ENCODE measurements at regions not wholly inside any gene's neighbourhood (a gene's known extent, or its start where the extent isn't known, plus 50 kb on each side); places are given as distances from the start of the nearest gene placed in this dataset.

DNA sequence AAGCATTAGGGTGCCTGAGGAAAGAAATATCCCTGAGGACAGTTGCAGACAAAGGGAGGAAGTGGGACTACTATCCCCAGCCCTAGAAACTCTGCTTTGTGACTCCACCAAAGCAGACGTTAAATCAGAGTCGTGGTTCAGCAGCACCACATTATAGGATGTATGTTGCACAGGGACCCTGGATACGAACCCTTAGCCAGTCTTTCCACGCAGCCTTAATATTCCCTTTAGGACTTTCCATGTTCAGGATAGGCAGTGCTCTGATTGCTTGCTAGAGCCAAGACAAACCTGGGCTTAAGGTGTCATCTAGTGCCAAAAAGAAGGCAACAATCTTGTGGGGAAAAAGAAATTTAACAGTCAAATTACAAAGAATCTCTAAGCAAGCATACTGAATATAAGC is 62.6 kb downstream of the MAD2L1 start (continued):
- TF ChIP-seq YY2 (tag by site-specific recombination; IDR thresholded peaks at IDR 0.05) (no peak), ZNF140 (tag by site-specific recombination; IDR thresholded peaks at IDR 0.05) (no peak), ZNF558 (tag by site-specific recombination; IDR thresholded peaks at IDR 0.05) (no peak), ZNF391 (tag by site-specific recombination; IDR thresholded peaks at IDR 0.05; ENCODE audit: borderline replicate concordance, low read depth) (no peak), GLI4 (tag by site-specific recombination; IDR thresholded peaks at IDR 0.05) (no peak), ZNF670 (tag by site-specific recombination; IDR thresholded peaks at IDR 0.05; ENCODE audit: low read depth) (no peak), ZNF610 (tag by site-specific recombination; IDR thresholded peaks at IDR 0.05; ENCODE audit: borderline replicate concordance) (no peak), IKZF3 (tag by site-specific recombination; IDR thresholded peaks at IDR 0.05) (no peak)
- TF ChIP-seq, protein P1, sequence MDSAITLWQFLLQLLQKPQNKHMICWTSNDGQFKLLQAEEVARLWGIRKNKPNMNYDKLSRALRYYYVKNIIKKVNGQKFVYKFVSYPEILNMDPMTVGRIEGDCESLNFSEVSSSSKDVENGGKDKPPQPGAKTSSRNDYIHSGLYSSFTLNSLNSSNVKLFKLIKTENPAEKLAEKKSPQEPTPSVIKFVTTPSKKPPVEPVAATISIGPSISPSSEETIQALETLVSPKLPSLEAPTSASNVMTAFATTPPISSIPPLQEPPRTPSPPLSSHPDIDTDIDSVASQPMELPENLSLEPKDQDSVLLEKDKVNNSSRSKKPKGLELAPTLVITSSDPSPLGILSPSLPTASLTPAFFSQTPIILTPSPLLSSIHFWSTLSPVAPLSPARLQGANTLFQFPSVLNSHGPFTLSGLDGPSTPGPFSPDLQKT (IDR thresholded peaks at IDR 0.05; ENCODE audit: borderline replicate concordance, low read depth, low read length): no peak
- TF ChIP-seq, protein P2, sequence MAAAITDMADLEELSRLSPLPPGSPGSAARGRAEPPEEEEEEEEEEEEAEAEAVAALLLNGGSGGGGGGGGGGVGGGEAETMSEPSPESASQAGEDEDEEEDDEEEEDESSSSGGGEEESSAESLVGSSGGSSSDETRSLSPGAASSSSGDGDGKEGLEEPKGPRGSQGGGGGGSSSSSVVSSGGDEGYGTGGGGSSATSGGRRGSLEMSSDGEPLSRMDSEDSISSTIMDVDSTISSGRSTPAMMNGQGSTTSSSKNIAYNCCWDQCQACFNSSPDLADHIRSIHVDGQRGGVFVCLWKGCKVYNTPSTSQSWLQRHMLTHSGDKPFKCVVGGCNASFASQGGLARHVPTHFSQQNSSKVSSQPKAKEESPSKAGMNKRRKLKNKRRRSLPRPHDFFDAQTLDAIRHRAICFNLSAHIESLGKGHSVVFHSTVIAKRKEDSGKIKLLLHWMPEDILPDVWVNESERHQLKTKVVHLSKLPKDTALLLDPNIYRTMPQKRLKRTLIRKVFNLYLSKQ (tag by site-specific recombination; IDR thresholded peaks at IDR 0.05; ENCODE audit: borderline replicate concordance): no peak
- TF ChIP-seq, protein P3, sequence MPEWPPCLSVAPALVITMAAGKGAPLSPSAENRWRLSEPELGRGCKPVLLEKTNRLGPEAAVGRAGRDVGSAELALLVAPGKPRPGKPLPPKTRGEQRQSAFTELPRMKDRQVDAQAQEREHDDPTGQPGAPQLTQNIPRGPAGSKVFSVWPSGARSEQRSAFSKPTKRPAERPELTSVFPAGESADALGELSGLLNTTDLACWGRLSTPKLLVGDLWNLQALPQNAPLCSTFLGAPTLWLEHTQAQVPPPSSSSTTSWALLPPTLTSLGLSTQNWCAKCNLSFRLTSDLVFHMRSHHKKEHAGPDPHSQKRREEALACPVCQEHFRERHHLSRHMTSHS (tag by site-specific recombination; IDR thresholded peaks at IDR 0.05): no peak

DNA sequence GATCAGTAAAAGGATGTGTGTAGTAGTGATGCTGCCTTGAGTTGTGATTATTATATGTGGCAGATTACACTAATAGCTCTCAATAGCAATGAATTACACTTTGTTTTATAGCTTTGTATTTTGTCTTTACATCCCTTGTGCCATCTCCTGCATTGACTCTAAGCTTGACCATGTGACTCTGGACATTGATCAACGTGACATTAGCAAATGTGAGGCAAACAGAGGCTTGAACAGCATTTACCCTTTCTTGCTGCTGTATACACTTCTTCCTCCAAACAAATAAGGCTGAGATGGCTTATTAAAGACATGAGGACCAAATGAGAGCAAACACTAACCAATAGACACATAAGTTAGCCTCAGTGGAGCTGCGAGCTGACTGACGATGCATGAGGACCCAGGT is 63.5 kb downstream of the MAD2L1 start:
- ChIA-PET POLR2A (interaction anchor here (0.5 kb wide), 1 partner anchor 13 kb away, joined by 4 read pairs; no protein-coding TSS in a partner anchor), CTCF (no interaction called here)
- Histone ChIP-seq H3K4me3 (ENCODE audit: low read depth, low read length) (no peak overlapping the region), H3K27ac (ENCODE audit: extremely low read depth, low read depth, low read length) (no peak overlapping the region), H3K4me1 (ENCODE audit: control insufficient read depth, insufficient read depth, low read length) (no peaks in the 10 kb centered on the region), H3K36me3 (ENCODE audit: control insufficient read depth in 2 of 2, insufficient read depth in 1 of 2, low read length in 2 of 2) (no peaks in the 10 kb centered on the region), H3K9me3 (ENCODE audit: control insufficient read depth, insufficient read depth, low read depth, low read length) (no peaks in the 10 kb centered on the region)
- TF ChIP-seq, protein P4, sequence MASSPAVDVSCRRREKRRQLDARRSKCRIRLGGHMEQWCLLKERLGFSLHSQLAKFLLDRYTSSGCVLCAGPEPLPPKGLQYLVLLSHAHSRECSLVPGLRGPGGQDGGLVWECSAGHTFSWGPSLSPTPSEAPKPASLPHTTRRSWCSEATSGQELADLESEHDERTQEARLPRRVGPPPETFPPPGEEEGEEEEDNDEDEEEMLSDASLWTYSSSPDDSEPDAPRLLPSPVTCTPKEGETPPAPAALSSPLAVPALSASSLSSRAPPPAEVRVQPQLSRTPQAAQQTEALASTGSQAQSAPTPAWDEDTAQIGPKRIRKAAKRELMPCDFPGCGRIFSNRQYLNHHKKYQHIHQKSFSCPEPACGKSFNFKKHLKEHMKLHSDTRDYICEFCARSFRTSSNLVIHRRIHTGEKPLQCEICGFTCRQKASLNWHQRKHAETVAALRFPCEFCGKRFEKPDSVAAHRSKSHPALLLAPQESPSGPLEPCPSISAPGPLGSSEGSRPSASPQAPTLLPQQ (tag by site-specific recombination; IDR thresholded peaks at IDR 0.05): no peak
- TF ChIP-seq, protein P5, sequence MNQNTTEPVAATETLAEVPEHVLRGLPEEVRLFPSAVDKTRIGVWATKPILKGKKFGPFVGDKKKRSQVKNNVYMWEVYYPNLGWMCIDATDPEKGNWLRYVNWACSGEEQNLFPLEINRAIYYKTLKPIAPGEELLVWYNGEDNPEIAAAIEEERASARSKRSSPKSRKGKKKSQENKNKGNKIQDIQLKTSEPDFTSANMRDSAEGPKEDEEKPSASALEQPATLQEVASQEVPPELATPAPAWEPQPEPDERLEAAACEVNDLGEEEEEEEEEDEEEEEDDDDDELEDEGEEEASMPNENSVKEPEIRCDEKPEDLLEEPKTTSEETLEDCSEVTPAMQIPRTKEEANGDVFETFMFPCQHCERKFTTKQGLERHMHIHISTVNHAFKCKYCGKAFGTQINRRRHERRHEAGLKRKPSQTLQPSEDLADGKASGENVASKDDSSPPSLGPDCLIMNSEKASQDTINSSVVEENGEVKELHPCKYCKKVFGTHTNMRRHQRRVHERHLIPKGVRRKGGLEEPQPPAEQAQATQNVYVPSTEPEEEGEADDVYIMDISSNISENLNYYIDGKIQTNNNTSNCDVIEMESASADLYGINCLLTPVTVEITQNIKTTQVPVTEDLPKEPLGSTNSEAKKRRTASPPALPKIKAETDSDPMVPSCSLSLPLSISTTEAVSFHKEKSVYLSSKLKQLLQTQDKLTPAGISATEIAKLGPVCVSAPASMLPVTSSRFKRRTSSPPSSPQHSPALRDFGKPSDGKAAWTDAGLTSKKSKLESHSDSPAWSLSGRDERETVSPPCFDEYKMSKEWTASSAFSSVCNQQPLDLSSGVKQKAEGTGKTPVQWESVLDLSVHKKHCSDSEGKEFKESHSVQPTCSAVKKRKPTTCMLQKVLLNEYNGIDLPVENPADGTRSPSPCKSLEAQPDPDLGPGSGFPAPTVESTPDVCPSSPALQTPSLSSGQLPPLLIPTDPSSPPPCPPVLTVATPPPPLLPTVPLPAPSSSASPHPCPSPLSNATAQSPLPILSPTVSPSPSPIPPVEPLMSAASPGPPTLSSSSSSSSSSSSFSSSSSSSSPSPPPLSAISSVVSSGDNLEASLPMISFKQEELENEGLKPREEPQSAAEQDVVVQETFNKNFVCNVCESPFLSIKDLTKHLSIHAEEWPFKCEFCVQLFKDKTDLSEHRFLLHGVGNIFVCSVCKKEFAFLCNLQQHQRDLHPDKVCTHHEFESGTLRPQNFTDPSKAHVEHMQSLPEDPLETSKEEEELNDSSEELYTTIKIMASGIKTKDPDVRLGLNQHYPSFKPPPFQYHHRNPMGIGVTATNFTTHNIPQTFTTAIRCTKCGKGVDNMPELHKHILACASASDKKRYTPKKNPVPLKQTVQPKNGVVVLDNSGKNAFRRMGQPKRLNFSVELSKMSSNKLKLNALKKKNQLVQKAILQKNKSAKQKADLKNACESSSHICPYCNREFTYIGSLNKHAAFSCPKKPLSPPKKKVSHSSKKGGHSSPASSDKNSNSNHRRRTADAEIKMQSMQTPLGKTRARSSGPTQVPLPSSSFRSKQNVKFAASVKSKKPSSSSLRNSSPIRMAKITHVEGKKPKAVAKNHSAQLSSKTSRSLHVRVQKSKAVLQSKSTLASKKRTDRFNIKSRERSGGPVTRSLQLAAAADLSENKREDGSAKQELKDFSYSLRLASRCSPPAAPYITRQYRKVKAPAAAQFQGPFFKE (tag by site-specific recombination; IDR thresholded peaks at IDR 0.05; ENCODE audit: borderline replicate concordance): no peak
- no peak for TF ChIP-seq ZNF404 (tag by site-specific recombination; IDR thresholded peaks at IDR 0.05)
- no peak for TF ChIP-seq ZFP3 (tag by site-specific recombination; IDR thresholded peaks at IDR 0.05; ENCODE audit: low read depth)
- no peak for TF ChIP-seq ZBTB8A (tag by site-specific recombination; IDR thresholded peaks at IDR 0.05)
- no peak for TF ChIP-seq ZNF529 (tag by site-specific recombination; IDR thresholded peaks at IDR 0.05; ENCODE audit: insufficient replicate concordance)
- no peak for TF ChIP-seq ZNF37A (tag by site-specific recombination; IDR thresholded peaks at IDR 0.05)

All from HEK293 (cell line).